ENCODE measurements at regions not wholly inside any gene's neighbourhood (a gene's known extent, or its start where the extent isn't known, plus 50 kb on each side); places are given as distances from the start of the nearest gene placed in this dataset.
"Not testable (repeated sequence)": the region's sequence is repeated elsewhere in the genome, so short reads cannot be mapped to it uniquely, and the experiment has no call there.

- TF ChIP-seq GATA1 (IDR thresholded peaks at IDR 0.05; ENCODE audit: low read depth, low read length) (no peak), POLR2A (IDR thresholded peaks at IDR 0.05; ENCODE audit: low read length) (no peak)
- no peak for DNase-seq
These were observed 287.3 kb upstream of the SMIM21 start for GRCh38 chr18:75714766-75715165.

GRCh38 chr18:75712124-75712867, 284.8 kb upstream of the SMIM21 start:
- not testable (repeated sequence) for DNase-seq

- no peak for DNase-seq
- no peak for TF ChIP-seq GATA1 (IDR thresholded peaks at IDR 0.05; ENCODE audit: low read depth, low read length)
- TF ChIP-seq POLR2A (IDR thresholded peaks at IDR 0.05; ENCODE audit: low read length): no peak
These were observed 273.1 kb upstream of the SMIM21 start for GRCh38 chr18:75700561-75700960.

- no peak for DNase-seq
- TF ChIP-seq GATA1 (IDR thresholded peaks at IDR 0.05; ENCODE audit: low read depth, low read length) (no peak), POLR2A (IDR thresholded peaks at IDR 0.05; ENCODE audit: low read length) (no peak)
These were observed 271.4 kb upstream of the SMIM21 start for GRCh38 chr18:75698861-75699260.

GRCh38 chr18:75697493-75697892, 270.0 kb upstream of the SMIM21 start:
- DNase-seq: no peak
- no peak for TF ChIP-seq GATA1 (IDR thresholded peaks at IDR 0.05; ENCODE audit: low read depth, low read length)
- TF ChIP-seq POLR2A (IDR thresholded peaks at IDR 0.05; ENCODE audit: low read length): no peak

- TF ChIP-seq POLR2A (IDR thresholded peaks at IDR 0.05; ENCODE audit: low read length) (no peak), GATA1 (IDR thresholded peaks at IDR 0.05; ENCODE audit: low read depth, low read length) (no peak)
- DNase-seq: no peak
These were observed 268.9 kb upstream of the SMIM21 start for GRCh38 chr18:75696391-75696790.

- TF ChIP-seq POLR2A (IDR thresholded peaks at IDR 0.05; ENCODE audit: low read length) (no peak), GATA1 (IDR thresholded peaks at IDR 0.05; ENCODE audit: low read depth, low read length) (no peak)
- no peak for DNase-seq
These were observed 266.8 kb upstream of the SMIM21 start for GRCh38 chr18:75694292-75694691.

- TF ChIP-seq GATA1 (IDR thresholded peaks at IDR 0.05; ENCODE audit: low read depth, low read length) (no peak), POLR2A (IDR thresholded peaks at IDR 0.05; ENCODE audit: low read length) (no peak)
- DNase-seq: no peak
These were observed 264.0 kb upstream of the SMIM21 start for GRCh38 chr18:75691483-75691882.

GRCh38 chr18:75690283-75690682, 262.8 kb upstream of the SMIM21 start:
- not testable (repeated sequence) for DNase-seq

- TF ChIP-seq POLR2A (IDR thresholded peaks at IDR 0.05; ENCODE audit: low read length) (no peak), GATA1 (IDR thresholded peaks at IDR 0.05; ENCODE audit: low read depth, low read length) (no peak)
- no peak for DNase-seq
These were observed 260.1 kb upstream of the SMIM21 start for GRCh38 chr18:75687626-75688025.

GRCh38 chr18:75683426-75683825, 255.9 kb upstream of the SMIM21 start:
- no peak for DNase-seq
- no peak for TF ChIP-seq GATA1 (IDR thresholded peaks at IDR 0.05; ENCODE audit: low read depth, low read length)
- no peak for TF ChIP-seq POLR2A (IDR thresholded peaks at IDR 0.05; ENCODE audit: low read length)

- DNase-seq: no peak
These were observed 254.1 kb upstream of the SMIM21 start for GRCh38 chr18:75681538-75682115.

GRCh38 chr18:75679331-75679730, 251.8 kb upstream of the SMIM21 start:
- TF ChIP-seq POLR2A (IDR thresholded peaks at IDR 0.05; ENCODE audit: low read length) (no peak), GATA1 (IDR thresholded peaks at IDR 0.05; ENCODE audit: low read depth, low read length) (no peak)
- DNase-seq: no peak

More at GRCh38 chr18:75681538-75682115, 254.1 kb upstream of the SMIM21 start:
- no peak for TF ChIP-seq POLR2A (IDR thresholded peaks at IDR 0.05; ENCODE audit: low read length)
- TF ChIP-seq GATA1 (IDR thresholded peaks at IDR 0.05; ENCODE audit: low read depth, low read length): no peak

- DNase-seq: no peak
- no peak for TF ChIP-seq GATA1 (IDR thresholded peaks at IDR 0.05; ENCODE audit: low read depth, low read length)
- no peak for TF ChIP-seq POLR2A (IDR thresholded peaks at IDR 0.05; ENCODE audit: low read length)
These were observed 251.1 kb upstream of the SMIM21 start for GRCh38 chr18:75678627-75679026.

- no peak for TF ChIP-seq GATA1 (IDR thresholded peaks at IDR 0.05; ENCODE audit: low read depth, low read length)
- no peak for TF ChIP-seq POLR2A (IDR thresholded peaks at IDR 0.05; ENCODE audit: low read length)
- DNase-seq: no peak
These were observed 250.4 kb upstream of the SMIM21 start for GRCh38 chr18:75677696-75678455.
